Ammon's horn (tissue), 1 donor: ENCODE measurements at regions not wholly inside any gene's neighbourhood (a gene's known extent, or its start where the extent isn't known, plus 50 kb on each side); places are given as distances from the start of the nearest gene placed in this dataset.
"Not testable (repeated sequence)": the region's sequence is repeated elsewhere in the genome, so short reads cannot be mapped to it uniquely, and the experiment has no call there.

Source experiments
- DNase-seq: peaks from one replicate; pipeline ENCODE4 v3.0.0-alpha.2; 2016; ENCODE audit warnings: low spot score

DNA sequence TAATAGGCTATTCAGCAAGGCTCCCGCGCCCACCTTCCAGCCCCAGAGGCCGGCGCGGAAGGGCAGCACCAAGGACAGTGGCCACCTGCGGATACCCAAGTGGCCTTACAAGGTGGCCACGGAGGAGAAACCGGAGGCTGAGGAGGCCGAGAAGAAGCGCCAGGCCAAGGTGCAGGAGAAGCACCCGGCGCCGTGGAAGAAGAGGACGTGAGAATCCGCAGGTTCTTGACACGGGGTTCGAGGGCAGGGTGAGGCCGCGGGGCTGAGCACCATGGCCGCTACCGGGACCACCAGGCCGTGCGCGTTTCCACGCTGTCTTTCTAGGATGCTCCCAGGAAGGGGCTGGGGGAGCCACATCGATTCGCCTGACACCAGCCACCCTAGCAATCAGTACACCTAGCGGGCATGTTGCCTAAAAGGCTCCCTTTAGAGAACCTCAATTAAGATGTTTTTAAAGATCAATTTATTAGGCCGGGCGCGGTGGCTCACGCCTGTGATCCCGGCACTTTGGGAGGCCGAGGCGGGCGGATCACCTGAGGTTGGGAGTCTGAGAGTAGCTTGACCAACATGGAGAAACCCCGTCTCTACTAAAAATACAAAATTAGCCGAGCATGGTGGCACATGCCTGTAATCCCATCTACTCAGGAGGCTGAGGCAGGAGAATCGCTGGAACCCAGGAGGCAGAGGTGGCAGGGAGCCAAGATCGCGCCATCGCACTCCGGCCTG, 134.3 kb upstream of the OR4C13 start:
- DNase-seq = not testable (repeated sequence)

DNA sequence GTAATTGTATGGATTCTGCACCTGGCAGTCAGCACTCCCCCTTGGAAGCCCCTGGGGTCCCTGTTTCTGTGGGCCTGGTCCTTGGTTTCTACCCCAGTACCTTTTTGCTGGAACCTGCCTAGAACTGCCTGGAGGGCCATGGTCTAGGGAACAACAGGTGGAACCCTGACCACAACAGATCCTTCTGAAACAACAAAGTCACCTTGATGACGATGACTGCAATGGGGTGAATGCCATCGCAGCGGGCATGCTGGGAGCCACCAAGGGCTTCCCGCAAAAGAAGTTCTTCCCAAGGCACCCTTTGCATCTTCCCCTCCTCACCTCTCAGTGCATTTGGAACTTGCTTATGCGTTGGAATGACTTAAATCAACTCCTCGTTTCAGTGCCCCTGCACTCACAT, 129.0 kb upstream of the OR4C13 start:
- DNase-seq = not testable (repeated sequence)

- not testable (repeated sequence) for DNase-seq
These were observed 101.7 kb upstream of the OR4C13 start for GRCh38 chr11:49850541-49850940.

GRCh38 chr11:49851511-49851910, 100.7 kb upstream of the OR4C13 start:
- no peak for DNase-seq

DNA sequence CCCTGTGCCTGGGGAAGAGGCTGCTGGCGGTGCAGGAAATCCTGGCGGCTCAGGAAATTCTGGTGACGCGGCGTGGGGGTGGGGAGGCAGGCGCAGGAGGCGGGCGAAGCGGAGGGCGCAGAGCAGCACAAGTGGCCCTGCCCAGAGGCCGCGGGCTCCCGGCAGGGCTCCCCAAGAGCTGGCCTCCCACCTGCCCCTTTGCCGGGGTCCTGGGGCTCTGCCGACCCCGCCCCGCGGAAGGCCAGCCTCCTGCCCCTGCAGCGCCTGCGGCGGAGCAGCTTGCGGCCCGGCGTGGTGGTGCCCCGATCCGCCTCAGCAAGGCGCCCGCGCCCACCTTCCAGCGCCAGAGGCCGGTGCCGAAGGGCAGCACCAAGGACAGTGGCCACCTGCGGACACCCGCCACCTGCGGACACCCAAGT, 100.2 kb upstream of the OR4C13 start:
- DNase-seq = no peak

- not testable (repeated sequence) for DNase-seq
These were observed 63.3 kb upstream of the OR4C13 start for GRCh38 chr11:49888875-49889274.

GRCh38 chr11:49891910-49892671, 60.1 kb upstream of the OR4C13 start:
- not testable (repeated sequence) for DNase-seq

- not testable (repeated sequence) for DNase-seq
These were observed 58.7 kb upstream of the OR4C13 start for GRCh38 chr11:49893442-49893841.
